Lower lobe of right lung (tissue), 2 donors: ENCODE measurements at regions not wholly inside any gene's neighbourhood (a gene's known extent, or its start where the extent isn't known, plus 50 kb on each side); places are given as distances from the start of the nearest gene placed in this dataset.

Experiments used
- ATAC-seq, 2 donors: fragments of 200-7000 bp; cut with Tn5 transposase; one replicate each; pipeline ENCODE4 v1.9.1; 2020 to 2022; ENCODE audit warnings: mild to moderate bottlenecking in 2 of 2, moderate library complexity in 2 of 2
- DNase-seq: peaks from one replicate; pipeline ENCODE4 v3.0.0-alpha.2; 2020
- H3K27ac ChIP-seq: fragments of 200-600 bp; one replicate; pipeline ENCODE4 v1.8.0; 2022
- H3K27me3 ChIP-seq: fragments of 200-600 bp; one replicate; pipeline ENCODE4 v1.8.0; 2022; ENCODE audit warnings: low read depth
- H3K36me3 ChIP-seq: fragments of 200-600 bp; one replicate; pipeline ENCODE4 v1.8.0; 2022; ENCODE audit warnings: mild to moderate bottlenecking
- H3K4me1 ChIP-seq: fragments of 200-600 bp; one replicate; pipeline ENCODE4 v1.8.0; 2022
- H3K4me3 ChIP-seq: fragments of 200-600 bp; one replicate; pipeline ENCODE4 v1.8.0; 2022; ENCODE audit warnings: mild to moderate bottlenecking
- H3K9me3 ChIP-seq: fragments of 200-600 bp; one replicate; pipeline ENCODE4 v1.8.0; 2022
- intact Hi-C: fragments of 100-400 bp; cut with DNase I; formaldehyde crosslinking; loops from one replicate; pipeline ENCODE4 v1.11.0; 2022
- TF ChIP-seq, protein P1 (sequence below): fragments of 200-600 bp; IDR thresholded peaks from one replicate; pipeline ENCODE4 v1.8.0; 2022; ENCODE audit warnings: antibody characterized with exemption, mild to moderate bottlenecking
- donor health status: DM: no; HTN: yes; CAD: no; lungs with severe emphysema.

DNA sequence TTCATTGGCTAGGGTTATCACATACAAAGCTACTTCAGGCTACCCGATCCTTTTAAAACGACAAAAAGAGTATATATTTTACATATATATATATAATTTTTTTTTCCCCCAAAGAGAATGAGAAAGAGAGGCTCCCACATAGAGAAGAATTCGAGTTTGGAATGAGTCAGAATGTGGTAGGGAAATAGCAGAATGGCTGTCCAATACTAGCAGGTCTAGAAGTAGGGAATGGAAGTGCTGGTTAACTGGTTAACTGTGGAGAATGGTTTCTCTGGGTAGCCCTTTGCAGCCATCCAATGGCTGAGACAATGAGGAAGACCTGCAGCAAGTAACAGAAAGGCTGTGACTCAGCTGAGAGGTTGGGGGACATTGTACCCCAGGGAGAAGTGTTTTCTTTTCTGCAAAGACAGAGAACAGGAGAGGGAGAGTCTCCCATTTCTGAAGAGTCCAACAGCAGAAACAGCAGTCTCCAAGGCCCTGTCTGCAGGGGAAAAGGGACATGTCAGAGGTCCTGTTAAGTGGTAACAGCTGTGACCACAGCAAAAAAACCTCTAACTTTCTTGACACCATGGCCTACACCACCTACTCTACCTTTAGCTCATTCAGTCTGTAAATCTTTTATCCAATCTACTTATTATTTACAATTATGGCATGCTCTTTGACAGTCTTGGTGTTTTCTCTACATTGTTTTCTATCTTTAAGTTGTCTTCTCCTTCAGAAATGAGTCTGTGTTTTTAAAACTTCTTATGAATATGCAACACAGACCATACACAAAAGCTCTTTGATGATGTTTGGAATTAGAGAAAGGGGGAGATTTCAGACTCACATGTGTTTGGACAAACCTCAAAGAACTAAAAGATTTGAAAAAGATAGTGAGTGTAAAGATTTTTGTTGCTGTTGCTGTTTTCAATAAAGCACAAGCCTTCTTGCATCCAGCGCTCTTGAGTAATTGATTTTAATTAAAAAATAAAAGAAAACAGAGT, 116.1 kb upstream of the SLC7A14 start:
- ATAC-seq: no peak
- H3K36me3 ChIP-seq: no peaks in the 10 kb centered on the region
- TF ChIP-seq, protein P1, sequence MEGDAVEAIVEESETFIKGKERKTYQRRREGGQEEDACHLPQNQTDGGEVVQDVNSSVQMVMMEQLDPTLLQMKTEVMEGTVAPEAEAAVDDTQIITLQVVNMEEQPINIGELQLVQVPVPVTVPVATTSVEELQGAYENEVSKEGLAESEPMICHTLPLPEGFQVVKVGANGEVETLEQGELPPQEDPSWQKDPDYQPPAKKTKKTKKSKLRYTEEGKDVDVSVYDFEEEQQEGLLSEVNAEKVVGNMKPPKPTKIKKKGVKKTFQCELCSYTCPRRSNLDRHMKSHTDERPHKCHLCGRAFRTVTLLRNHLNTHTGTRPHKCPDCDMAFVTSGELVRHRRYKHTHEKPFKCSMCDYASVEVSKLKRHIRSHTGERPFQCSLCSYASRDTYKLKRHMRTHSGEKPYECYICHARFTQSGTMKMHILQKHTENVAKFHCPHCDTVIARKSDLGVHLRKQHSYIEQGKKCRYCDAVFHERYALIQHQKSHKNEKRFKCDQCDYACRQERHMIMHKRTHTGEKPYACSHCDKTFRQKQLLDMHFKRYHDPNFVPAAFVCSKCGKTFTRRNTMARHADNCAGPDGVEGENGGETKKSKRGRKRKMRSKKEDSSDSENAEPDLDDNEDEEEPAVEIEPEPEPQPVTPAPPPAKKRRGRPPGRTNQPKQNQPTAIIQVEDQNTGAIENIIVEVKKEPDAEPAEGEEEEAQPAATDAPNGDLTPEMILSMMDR: no peak
- no peak for DNase-seq
- no peaks in the 10 kb centered on the region for H3K27me3 ChIP-seq
- no peaks in the 10 kb centered on the region for H3K4me1 ChIP-seq
- H3K27ac ChIP-seq: no peak overlapping the region
- H3K4me3 ChIP-seq: no peak overlapping the region
- intact Hi-C loops: no loop called here
- no peaks in the 10 kb centered on the region for H3K9me3 ChIP-seq

DNA sequence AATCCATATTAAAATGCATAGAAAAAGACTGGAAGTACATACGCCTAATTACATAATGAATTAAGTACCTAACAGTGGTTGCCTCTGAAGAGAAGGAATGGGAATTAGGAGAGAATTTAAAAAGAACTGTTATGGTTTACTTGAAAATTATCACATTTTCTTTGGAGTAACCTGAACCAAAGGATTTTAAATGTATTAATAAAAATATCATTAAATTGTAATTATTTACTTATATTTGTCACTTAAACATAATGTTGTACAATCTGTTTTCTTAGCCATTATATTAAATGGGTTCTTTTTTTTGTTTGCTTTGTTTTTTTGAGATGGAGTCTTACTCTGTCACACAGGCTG, 114.2 kb upstream of the SLC7A14 start:
- H3K4me1 ChIP-seq: no peaks in the 10 kb centered on the region
- no peak for ATAC-seq
- H3K4me3 ChIP-seq: no peak overlapping the region
- no peak overlapping the region for H3K27ac ChIP-seq
- H3K9me3 ChIP-seq: no peaks in the 10 kb centered on the region
- intact Hi-C loops: no loop called here
- TF ChIP-seq, protein P1: no peak
- H3K36me3 ChIP-seq: no peaks in the 10 kb centered on the region
- no peaks in the 10 kb centered on the region for H3K27me3 ChIP-seq
- no peak for DNase-seq

DNA sequence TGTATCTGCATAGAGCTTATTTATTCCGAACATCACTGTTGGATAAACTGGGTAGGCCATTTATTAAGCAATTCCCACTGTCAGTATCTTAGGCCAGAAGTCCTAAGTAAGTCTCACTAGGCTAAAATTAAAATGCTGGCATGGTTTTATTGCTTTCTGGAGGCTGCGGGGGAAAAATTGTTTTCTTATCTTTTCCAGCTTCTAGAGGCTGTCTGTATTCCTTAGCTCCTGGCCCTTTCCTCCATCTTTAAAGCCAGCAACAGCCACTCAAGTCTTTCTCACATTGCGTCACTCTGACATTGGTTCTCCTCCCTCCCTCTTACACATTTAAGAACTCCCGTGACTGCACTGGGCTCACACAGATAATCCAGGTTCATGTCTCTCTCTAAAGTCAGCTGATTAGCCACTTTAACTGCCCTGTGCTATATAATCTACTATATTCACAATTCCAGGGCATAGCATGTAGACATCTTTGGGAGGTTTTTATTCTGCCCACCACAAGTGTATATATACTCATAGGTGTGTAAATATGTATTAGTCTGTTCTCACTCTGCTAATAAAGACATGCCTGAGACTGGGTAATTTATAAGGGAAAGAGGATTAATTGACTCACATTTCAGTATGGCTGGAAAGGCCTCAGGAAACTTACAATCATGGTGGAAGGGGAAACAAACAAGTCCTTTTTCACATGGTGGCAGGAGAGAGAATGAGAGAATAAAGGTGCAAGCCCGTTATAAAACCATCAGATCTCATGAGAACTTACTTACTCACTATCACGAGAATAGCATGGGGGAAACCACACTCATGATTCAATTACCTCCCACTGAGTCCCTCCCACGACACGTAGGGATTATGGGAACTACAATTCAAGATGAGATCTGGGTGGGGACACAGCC, 113.5 kb upstream of the SLC7A14 start:
- no peak for DNase-seq
- no peaks in the 10 kb centered on the region for H3K4me1 ChIP-seq
- H3K9me3 ChIP-seq: no peaks in the 10 kb centered on the region
- no peak for ATAC-seq
- TF ChIP-seq, protein P1: no peak
- no peaks in the 10 kb centered on the region for H3K36me3 ChIP-seq
- no peak overlapping the region for H3K4me3 ChIP-seq
- H3K27me3 ChIP-seq: no peaks in the 10 kb centered on the region
- no peak overlapping the region for H3K27ac ChIP-seq
- intact Hi-C loops: no loop called here

DNA sequence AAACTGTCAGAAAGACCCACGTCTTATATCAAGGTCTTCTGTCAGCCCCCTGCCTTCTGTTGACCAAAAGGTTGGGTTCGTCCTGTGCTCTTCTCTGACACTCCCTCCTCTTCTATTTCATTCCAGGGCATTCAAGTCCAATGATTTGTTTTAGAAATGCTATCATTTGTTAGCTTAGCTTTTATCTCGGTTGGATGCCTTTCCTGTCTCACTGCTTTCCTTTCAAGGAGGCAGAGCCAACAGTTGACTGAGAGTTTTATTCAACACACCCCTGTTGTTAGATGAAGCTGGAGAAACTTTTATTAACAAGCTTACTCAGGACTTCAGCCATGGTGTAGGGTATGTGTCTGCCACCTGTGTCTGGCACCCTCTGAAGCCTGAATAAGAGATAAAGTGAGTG, 112.0 kb upstream of the SLC7A14 start:
- no peaks in the 10 kb centered on the region for H3K9me3 ChIP-seq
- DNase-seq (no peak), ATAC-seq (no peak)
- intact Hi-C loops: no loop called here
- H3K27me3 ChIP-seq: no peaks in the 10 kb centered on the region
- no peaks in the 10 kb centered on the region for H3K4me1 ChIP-seq
- H3K36me3 ChIP-seq: no peaks in the 10 kb centered on the region
- TF ChIP-seq, protein P1: no peak
- no peak overlapping the region for H3K4me3 ChIP-seq
- H3K27ac ChIP-seq: no peak overlapping the region

DNA sequence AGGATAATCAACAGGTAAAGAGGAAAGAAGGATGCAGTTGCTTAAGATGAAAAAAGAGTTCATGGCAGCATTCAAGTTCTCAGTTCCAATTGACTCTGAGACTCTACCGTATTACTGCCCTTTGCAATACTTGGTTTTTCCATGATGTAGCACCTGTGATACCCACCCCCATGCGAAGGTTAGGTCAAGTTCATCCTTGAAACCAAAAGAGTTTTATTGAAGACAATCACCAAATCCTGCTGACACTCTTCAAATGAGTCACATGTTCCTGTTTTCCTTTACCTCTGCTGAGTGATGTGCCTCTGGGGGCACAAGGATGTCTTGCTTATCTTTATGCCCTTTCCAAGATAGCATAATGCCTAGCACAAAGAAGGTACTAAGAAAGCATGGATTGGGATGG, 111.3 kb upstream of the SLC7A14 start:
- TF ChIP-seq, protein P1: no peak
- ATAC-seq (no peak), DNase-seq (no peak)
- intact Hi-C loops: no loop called here
- Histone ChIP-seq H3K27me3 (no peaks in the 10 kb centered on the region), H3K4me3 (no peak overlapping the region), H3K9me3 (no peaks in the 10 kb centered on the region), H3K4me1 (no peaks in the 10 kb centered on the region), H3K27ac (no peak overlapping the region), H3K36me3 (no peaks in the 10 kb centered on the region)
